Gastroesophageal sphincter (tissue), 4 donors: ENCODE measurements at regions not wholly inside any gene's neighbourhood (a gene's known extent, or its start where the extent isn't known, plus 50 kb on each side); places are given as distances from the start of the nearest gene placed in this dataset.

Experiments used
- ATAC-seq: fragments of 150-250 bp; one replicate; pipeline ENCODE4 v1.9.1; 2016; ENCODE audit warnings: mild to moderate bottlenecking, moderate library complexity
- H3K27ac ChIP-seq, 4 donors: fragments of 200-600 bp; sonication (generic) in 3 of 4; 1 replicate in 3 of 4; 2 replicates in 1 of 4; pipeline ENCODE4 v1.5.1; 2016 to 2019
- H3K27me3 ChIP-seq: fragments of 200-600 bp; sonication (generic); one replicate; pipeline ENCODE4 v1.5.1; 2019
- H3K36me3 ChIP-seq, 2 donors: fragments of 200-600 bp; sonication (generic); one replicate each; pipeline ENCODE4 v1.5.1; 2019; ENCODE audit warnings: control low read depth in 1 of 2
- H3K4me1 ChIP-seq, 3 donors: fragments of 200-600 bp; sonication (generic); 1 replicate in 2 of 3; 2 replicates in 1 of 3; pipeline ENCODE4 v1.5.1; 2016 to 2019; ENCODE audit warnings: control low read depth in 2 of 3
- H3K4me3 ChIP-seq, 2 donors: fragments of 200-600 bp; sonication (generic); one replicate each; pipeline ENCODE4 v1.5.1; 2019; ENCODE audit warnings: mild to moderate bottlenecking in 1 of 2, moderate library complexity in 1 of 2
- H3K9me3 ChIP-seq, 3 donors: fragments of 200-600 bp; sonication (generic); one replicate each; pipeline ENCODE4 v1.5.1; 2017 to 2019; ENCODE audit warnings: control low read depth in 2 of 3
- CTCF ChIP-seq, 4 experiments: fragments of 200-600 bp in 2 of 4; fragments of 450-650 bp in 2 of 4; sonication (generic) in 1 of 4; IDR thresholded peaks; one replicate each; pipeline ENCODE4 v1.5.1; 2017 to 2019; ENCODE audit warnings: antibody characterized with exemption in 4 of 4, mild to moderate bottlenecking in 2 of 4, moderate library complexity in 2 of 4
- EP300 ChIP-seq: sonication (generic); formaldehyde crosslinking; IDR thresholded peaks from one replicate; pipeline ENCODE4 v1.6.1; 2017; ENCODE audit warnings: antibody characterized with exemption, mild to moderate bottlenecking
- POLR2A ChIP-seq, 2 donors: fragments of 450-650 bp; IDR thresholded peaks; one replicate each; pipeline ENCODE4 v1.6.1; 2017; ENCODE audit warnings: antibody characterized with exemption in 2 of 2, mild to moderate bottlenecking in 2 of 2, moderate library complexity in 1 of 2
- POLR2AphosphoS5 ChIP-seq: sonication (generic); formaldehyde crosslinking; IDR thresholded peaks from one replicate; pipeline ENCODE4 v1.6.1; 2017; ENCODE audit warnings: antibody characterized with exemption
- WGBS, 2 donors: methylation state at CpG; one replicate each; pipeline ENCODE4 v1.1.5; 2018; ENCODE audit warnings: low coverage in 1 of 2; 5-methylcytosine and 5-hydroxymethylcytosine counted together

DNA sequence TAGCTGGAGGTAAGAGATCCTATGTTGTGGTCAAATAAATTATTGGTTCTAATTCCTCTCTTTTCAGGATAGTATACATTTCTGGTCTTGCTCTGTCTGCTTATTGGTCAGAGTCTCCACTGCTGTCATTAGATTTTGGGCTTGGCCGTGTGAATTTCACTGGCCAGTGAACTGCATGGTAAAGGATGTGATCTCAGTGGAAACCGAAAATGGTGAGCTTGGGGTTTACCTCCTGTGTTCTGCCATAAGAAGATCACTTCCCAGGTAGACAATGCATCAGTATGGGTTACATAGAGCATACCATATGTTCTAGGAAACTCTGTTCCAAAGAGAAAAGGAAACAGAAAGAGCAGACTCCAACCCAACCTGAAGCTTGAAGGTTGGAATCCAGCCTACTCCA is 1123.3 kb upstream of the B3GALT2 start:
- Histone ChIP-seq H3K27me3 (no peaks in the 10 kb centered on the region), H3K27ac (no peak overlapping the region), H3K4me3 (no peak overlapping the region), H3K9me3 (no peaks in the 10 kb centered on the region), H3K4me1 (no peaks in the 10 kb centered on the region), H3K36me3 (no peaks in the 10 kb centered on the region)
- TF ChIP-seq POLR2A (IDR thresholded peaks at IDR 0.05), result no peak
- TF ChIP-seq CTCF (IDR thresholded peaks at IDR 0.05), result no peak
- TF ChIP-seq EP300, result no peak
- TF ChIP-seq POLR2AphosphoS5, result no peak
- WGBS, 2 donors, result 95% methylated on average over 2 of the region's 2 CpGs; no CpG with 5 or more reads in 1 of the 2 donors
- no peak for ATAC-seq

- H3K4me3 ChIP-seq, result no peak overlapping the region
- H3K9me3 ChIP-seq, result no peaks in the 10 kb centered on the region
- 87% methylated on average over 3 of the region's 3 CpGs for WGBS, 2 donors
- H3K4me1 ChIP-seq, result no peaks in the 10 kb centered on the region
- no peak overlapping the region for H3K27ac ChIP-seq
- H3K27me3 ChIP-seq, result no peaks in the 10 kb centered on the region
- no peaks in the 10 kb centered on the region for H3K36me3 ChIP-seq
- TF ChIP-seq POLR2AphosphoS5 (no peak), EP300 (no peak), POLR2A (IDR thresholded peaks at IDR 0.05) (no peak), CTCF (IDR thresholded peaks at IDR 0.05) (no peak)
- no peak for ATAC-seq
These were observed 1122.9 kb upstream of the B3GALT2 start for GRCh38 chr1:194309269-194309668.

DNA sequence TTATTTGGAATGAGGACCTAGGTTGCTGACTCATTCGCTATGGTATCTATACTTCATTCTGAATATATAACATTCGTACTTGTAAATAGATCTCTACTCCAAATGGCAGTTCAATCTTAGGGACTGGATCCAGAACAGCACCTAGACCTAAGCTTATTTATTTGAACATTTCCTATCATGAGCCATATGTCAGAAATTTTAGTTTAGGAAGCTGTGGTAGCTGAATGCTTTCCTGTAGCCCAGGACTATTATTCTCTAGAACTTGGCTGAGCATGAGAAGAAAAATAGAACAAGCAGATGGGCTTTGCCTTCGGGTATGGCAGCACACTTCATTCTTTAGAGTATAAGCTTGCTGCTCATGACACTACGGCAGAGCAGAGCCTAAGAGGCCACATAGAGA is 1114.4 kb upstream of the B3GALT2 start:
- H3K27ac ChIP-seq, result no peak overlapping the region
- no peaks in the 10 kb centered on the region for H3K27me3 ChIP-seq
- no peaks in the 10 kb centered on the region for H3K9me3 ChIP-seq
- WGBS, 2 donors, result 77 to 79% methylated on average over 4 of the region's 4 CpGs
- TF ChIP-seq POLR2AphosphoS5, result no peak
- no peak for TF ChIP-seq POLR2A (IDR thresholded peaks at IDR 0.05)
- H3K4me3 ChIP-seq, result no peak overlapping the region
- no peak for ATAC-seq
- no peaks in the 10 kb centered on the region for H3K36me3 ChIP-seq
- no peaks in the 10 kb centered on the region for H3K4me1 ChIP-seq

- WGBS, 2 donors, result 100% methylated on average over 1 of the region's 1 CpG
- no peak overlapping the region for H3K27ac ChIP-seq
- no peaks in the 10 kb centered on the region for H3K27me3 ChIP-seq
- TF ChIP-seq EP300 (no peak), CTCF (IDR thresholded peaks at IDR 0.05) (no peak), POLR2A (IDR thresholded peaks at IDR 0.05) (no peak), POLR2AphosphoS5 (no peak)
- no peak for ATAC-seq
- no peak overlapping the region for H3K4me3 ChIP-seq
- H3K4me1 ChIP-seq, result no peaks in the 10 kb centered on the region
- H3K36me3 ChIP-seq, result no peaks in the 10 kb centered on the region
- H3K9me3 ChIP-seq, result no peaks in the 10 kb centered on the region
These were observed 1113.9 kb upstream of the B3GALT2 start for GRCh38 chr1:194300340-194300739.

DNA sequence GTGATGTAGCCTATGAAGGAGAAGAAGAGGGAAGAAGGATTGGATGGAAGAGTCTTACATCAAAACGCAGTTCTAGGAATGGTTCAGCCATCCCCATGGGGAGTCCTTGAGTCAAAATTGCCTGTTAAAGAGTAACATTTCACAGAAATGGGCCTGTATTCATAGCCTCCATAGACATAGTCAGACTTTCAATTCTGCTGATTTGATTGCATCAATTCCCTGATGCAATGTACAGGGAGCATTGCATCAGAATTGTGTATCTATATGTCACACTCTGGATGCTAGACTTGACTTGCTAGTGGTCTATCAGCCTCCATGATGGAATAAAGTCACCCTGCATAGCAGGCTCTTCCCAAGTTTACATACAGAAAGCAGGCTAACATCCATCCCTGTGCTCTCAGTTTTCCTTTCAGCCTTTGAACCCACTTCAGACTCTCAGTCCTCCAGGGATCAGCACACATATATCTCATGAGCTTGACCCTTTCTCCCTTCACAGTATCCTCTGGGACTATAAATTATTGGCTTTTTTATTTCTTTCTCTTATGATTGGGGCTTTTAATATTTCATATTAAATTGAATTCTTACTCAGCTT is 1111.7 kb upstream of the B3GALT2 start:
- no peak overlapping the region for H3K4me3 ChIP-seq
- TF ChIP-seq EP300 (no peak), POLR2A (IDR thresholded peaks at IDR 0.05) (no peak), CTCF (IDR thresholded peaks at IDR 0.05) (no peak), POLR2AphosphoS5 (no peak)
- no peaks in the 10 kb centered on the region for H3K27me3 ChIP-seq
- ATAC-seq, result no peak
- no peak overlapping the region for H3K27ac ChIP-seq
- H3K9me3 ChIP-seq, result no peaks in the 10 kb centered on the region
- WGBS, 2 donors, result 60% methylated on average over 1 of the region's 1 CpG; no CpG with 5 or more reads in 1 of the 2 donors
- no peaks in the 10 kb centered on the region for H3K4me1 ChIP-seq
- no peaks in the 10 kb centered on the region for H3K36me3 ChIP-seq
